NCI-H510A treated with DMSO at 0.1 percent for 48 hours (cell line): ENCODE measurements at regions not wholly inside any gene's neighbourhood (a gene's known extent, or its start where the extent isn't known, plus 50 kb on each side); places are given as distances from the start of the nearest gene placed in this dataset.
"Not testable (repeated sequence)": the region's sequence is repeated elsewhere in the genome, so short reads cannot be mapped to it uniquely, and the experiment has no call there.

Experiments
- DNase-seq: peaks from one replicate; lab custom pipeline; 2025; lab: John Stamatoyannopoulos, UW

- no peak for DNase-seq
Observed at GRCh38 chr18:70420146-70420898, 131.5 kb downstream of the SOCS6 start.

GRCh38 chr18:70419526-70419925, 130.7 kb downstream of the SOCS6 start:
- DNase-seq = no peak

DNA sequence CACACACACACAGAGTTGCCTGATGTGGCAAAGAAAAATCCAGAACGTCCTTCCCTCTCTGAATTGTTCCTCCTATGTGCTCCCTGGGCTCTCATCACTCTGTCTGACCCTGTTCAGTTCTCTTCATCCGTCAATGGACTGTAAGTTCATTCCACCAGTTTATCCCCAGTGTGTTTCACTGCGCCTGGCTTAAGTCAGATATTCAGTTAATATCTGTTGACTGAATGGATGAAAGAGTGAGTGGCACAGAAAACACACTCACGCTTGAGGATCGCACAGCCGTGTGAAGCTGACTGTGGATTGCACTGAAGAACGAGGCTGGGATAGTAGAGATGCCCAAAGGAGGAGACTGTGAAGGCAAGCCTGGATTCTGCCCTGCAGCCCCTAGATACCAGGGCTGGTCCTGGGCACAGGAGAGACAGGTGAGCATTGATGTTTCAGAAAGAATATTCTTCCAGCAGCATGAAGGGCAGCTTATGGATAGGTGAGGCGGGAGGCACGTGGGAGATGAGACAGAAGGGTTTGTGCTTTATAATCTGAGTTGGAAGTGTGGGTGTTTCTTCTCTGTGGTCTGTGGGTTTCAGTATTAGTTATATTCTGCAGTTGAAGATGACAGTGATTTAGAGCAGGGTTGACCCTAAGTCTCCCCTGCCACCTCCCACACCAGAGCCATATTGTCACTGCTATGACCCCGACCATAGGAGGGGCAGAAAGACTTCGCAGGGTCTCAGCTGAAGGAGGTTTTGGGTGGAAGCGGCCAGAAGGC, 129.9 kb downstream of the SOCS6 start:
- no peak for DNase-seq

GRCh38 chr18:70417847-70418246, 129.0 kb downstream of the SOCS6 start:
- peak; percentile 85 for DNase-seq

GRCh38 chr18:70416496-70416895, 127.7 kb downstream of the SOCS6 start:
- DNase-seq = no peak

DNA sequence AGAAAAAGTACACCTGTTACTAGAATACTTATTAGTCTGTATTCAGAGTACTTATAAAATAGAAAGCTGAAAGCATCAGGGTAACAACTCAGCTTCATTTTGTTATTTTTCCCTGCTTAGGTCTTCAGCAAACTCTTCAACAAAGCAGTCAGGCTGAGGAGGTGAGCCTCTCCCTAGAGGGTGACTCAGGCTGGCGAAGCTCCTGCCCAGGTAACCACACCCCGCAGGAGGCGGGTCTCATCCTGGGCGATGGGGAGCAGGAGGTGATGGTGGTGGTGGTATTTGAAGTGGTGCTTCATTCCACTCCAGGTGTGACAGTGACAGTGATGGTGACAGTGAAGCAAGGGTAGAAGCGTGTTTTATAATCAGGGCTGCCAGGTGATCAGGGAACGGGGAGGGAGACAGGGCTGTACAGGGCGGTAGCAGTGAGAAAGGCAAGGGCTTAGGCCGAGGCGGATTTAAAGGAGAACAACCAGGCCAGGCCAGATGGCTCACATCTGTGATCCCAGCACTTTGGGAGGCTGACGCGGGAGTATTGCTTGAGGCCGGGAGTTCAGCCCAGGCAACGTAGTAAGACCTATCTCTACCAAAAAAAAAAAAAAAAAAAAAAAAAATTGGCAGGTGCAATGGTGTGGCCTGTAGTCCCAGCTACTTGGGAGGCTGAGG, 127.1 kb downstream of the SOCS6 start:
- DNase-seq = peak; percentile 95

DNA sequence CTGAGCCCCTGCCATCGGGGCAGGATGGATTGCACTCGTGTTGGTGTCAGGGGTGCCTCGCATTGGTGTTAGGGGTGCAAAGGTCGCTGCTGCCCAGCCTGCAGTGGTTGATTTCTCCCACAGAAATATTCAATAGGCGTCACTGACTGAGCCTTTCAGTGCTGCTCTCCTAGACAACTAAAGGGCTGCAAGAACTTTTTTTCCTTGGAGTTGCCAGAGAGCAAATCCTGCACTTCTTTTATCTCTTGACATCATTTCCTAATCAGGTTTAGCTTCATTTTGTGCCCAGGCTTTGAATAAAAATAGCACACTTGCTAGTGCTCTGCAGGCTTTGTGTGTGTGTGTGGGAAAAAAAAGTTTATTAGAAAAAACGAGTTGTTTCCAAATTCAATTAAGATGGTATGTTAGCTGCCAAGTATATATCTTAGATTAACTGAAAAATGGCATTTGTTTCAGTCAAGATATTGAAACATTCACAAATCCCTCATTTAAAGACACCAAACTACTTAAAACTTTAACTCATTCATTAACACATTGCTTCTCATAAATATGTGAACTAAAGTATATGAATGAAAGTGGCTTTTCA, 125.6 kb downstream of the SOCS6 start:
- DNase-seq = no peak

GRCh38 chr18:70413455-70413854, 124.6 kb downstream of the SOCS6 start:
- no peak for DNase-seq

GRCh38 chr18:70411876-70412435, 123.1 kb downstream of the SOCS6 start:
- DNase-seq = no peak

DNA sequence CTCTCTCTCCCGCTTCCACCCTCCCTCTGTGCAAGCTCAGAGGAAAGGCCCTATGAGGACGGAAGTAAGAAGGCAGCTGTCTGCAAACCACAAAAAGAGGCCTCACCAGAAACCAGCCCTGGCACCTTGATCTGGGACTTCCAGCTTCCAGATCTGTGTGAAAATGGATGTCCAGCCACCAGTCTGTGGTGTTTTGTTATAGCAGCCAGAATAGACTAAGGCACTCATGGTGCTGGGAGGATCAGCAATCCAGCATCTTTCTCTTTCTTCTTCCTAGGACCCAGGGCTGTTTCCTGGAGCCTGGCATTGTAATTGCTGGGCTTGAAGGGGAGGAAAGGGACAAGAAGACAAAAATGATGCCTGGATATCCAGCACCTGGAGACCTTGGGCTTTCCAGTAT, 122.5 kb downstream of the SOCS6 start:
- DNase-seq = no peak

- DNase-seq = no peak
Observed at GRCh38 chr18:70405052-70405451, 116.2 kb downstream of the SOCS6 start.

DNA sequence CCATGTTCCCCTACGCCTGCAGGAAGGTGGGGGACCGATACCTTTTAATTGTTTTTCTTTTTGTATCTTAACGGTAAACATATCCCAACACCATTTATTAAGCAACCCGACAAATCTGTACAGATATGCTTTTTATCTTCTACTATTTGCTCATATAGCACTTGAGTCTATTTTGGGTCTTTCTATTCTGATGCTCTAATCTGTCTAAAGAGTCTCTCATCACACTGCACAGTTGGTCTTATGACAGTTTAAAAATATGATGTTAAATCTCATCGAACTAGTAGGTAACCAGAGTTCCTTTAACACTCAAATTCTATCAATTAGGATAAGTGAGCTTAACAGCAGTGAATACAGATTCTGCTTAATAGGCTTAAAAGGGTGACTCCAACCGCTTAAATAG, 111.6 kb downstream of the SOCS6 start:
- no peak for DNase-seq

DNA sequence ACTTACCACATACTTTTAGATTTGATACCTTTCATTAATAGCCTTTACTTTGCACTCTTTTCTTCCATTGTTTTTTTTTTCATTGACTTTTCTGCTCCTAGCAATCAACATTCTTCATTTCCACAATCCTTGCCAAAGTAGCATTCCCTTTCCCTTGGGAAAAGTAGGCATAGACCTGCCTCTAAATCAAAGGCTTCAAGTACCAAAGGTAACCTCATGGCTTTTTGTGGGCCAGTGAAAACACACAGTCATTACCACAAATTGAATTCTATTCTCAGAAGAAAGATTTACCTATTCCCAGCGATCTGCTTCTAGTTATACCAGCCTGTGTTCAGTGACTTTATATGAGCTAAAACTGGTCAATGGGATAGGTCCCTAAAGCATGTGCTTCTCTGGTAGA, 109.2 kb downstream of the SOCS6 start:
- no peak for DNase-seq

GRCh38 chr18:70397259-70397925, 108.5 kb downstream of the SOCS6 start:
- DNase-seq = no peak

DNA sequence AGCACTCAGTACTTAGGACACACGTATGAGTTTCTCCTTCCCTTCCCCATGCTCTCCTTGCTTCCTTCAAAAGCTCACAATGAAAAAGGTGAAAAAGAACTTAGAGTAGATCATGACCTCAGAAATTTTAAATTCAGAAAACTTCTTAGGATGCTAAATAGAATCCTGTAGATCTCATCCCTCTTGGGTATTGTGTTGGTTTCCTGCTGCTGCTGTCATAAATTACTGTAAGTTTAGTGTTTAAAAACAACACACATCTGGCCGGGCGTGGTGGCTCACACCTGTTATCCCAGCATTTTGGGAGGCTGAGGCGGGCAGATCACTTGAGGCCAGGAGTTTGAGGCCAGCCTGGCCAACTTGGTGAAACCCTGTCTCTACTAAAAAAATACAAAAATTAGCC, 106.9 kb downstream of the SOCS6 start:
- DNase-seq = not testable (repeated sequence)

- DNase-seq = no peak
Observed at GRCh38 chr18:70394672-70395071, 105.8 kb downstream of the SOCS6 start.

DNA sequence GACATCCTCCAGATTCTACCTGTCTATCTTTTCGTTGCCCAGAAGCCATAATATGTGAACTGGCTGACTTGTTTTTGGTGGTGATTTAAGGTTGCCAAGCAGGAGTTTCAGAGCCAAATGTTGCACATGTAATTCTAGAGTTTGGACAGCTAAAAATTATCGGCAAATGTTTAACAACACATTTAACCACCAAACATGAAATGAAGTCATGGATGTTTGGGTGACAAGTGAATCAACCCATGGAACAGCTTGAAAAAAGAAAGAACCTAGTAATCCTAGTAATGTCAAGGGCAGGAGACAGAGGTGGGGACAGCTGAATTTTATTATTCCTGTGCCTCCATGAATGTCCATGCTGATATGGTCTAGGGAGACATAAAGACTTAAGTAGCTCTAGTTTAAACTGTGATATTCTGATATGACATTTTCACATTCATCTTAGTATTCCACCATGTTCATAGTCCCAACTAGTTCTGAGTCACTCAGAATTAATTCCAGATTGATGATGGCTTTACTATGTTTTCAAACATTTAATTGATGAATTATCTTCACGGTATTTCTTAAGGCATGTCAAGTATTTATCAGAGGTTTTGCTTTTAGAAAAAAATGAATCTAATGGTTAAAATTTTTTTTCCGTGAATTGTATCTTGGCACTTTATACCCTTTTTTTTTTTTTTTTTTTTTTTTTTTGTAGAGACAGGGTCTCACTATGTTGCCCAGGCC, 101.7 kb downstream of the SOCS6 start:
- DNase-seq = no peak

DNA sequence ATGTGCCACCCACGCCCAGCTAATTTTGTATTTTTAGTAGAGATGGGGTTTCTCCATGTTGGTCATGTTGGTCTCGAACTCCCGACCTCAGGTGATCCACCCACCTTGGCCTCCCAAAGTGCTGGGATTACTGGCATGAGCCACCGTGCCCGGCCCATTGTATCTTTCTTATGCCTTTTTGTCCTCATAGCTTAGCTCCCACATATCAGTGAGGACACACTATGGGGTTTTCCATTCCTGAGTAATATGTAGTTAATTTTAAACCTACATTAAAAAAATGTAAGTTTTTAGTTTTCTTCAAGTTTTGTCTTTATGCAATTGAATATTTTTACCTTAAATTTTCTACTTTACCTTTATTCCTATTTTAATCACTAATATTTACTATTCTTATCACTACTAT, 100.2 kb downstream of the SOCS6 start:
- not testable (repeated sequence) for DNase-seq

DNA sequence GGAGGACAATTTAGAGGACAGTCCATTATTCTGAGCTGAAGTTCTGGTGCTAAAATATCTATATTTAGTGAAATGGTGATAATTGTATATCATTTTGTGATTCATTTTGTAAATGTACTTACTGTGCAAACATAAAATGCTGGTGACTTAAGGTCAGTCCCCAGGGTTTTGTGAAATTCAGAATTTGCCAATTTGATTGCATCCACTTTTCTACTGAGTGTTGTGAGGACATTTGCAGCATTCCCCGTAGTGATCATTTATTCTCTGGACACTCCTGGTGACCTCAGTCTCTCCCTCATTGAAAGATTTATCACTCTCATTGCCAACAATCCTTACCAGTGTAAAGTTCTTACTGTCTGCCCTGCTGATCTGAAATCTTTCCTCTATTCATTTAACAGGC, 98.2 kb downstream of the SOCS6 start:
- DNase-seq = no peak

DNA sequence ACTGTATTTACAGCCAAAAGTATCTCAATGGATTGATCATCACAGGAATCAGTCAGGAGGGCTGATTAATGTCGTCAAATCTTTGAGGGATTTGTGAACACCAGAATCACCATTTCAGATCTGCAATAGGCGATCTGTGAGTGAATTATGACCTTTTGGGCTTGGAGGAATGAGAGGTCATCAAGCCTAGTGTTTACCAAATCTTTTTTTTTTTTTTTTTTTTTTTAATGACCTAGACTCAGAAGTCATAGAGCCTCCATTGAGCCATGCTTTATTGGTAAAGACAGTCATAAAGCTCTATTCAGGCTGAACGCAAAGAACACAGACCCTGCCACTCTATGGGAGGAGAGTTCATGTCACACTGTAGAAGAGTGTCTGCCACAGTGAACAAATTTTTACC, 97.7 kb downstream of the SOCS6 start:
- no peak for DNase-seq

- no peak for DNase-seq
Observed at GRCh38 chr18:70385474-70385873, 96.6 kb downstream of the SOCS6 start.
